ENCODE measurements at regions not wholly inside any gene's neighbourhood (a gene's known extent, or its start where the extent isn't known, plus 50 kb on each side); places are given as distances from the start of the nearest gene placed in this dataset.

GRCh38 chr2:122856696-122857095, 1101.2 kb downstream of the TSN start:
- peak; percentile 73 for DNase-seq

- DNase-seq: no peak
Measured at GRCh38 chr2:122858075-122858702, 1102.7 kb downstream of the TSN start.

GRCh38 chr2:122858813-122859212, 1103.4 kb downstream of the TSN start:
- DNase-seq: no peak

GRCh38 chr2:122859260-122859659, 1103.8 kb downstream of the TSN start:
- no peak for DNase-seq

- no peak for DNase-seq
Measured at GRCh38 chr2:122863532-122863931, 1108.1 kb downstream of the TSN start.

GRCh38 chr2:122864728-122865127, 1109.3 kb downstream of the TSN start:
- peak; percentile 65 for DNase-seq

GRCh38 chr2:122866095-122866494, 1110.6 kb downstream of the TSN start:
- DNase-seq: no peak

- no peak for DNase-seq
Measured at GRCh38 chr2:122867941-122868340, 1112.5 kb downstream of the TSN start.

GRCh38 chr2:122868646-122869275, 1113.3 kb downstream of the TSN start:
- DNase-seq: no peak

GRCh38 chr2:122873951-122874350, 1118.5 kb downstream of the TSN start:
- DNase-seq: no peak

GRCh38 chr2:122875091-122875865, 1119.8 kb downstream of the TSN start:
- DNase-seq: no peak

- DNase-seq: no peak
Measured at GRCh38 chr2:122883849-122884248, 1128.4 kb downstream of the TSN start.

- DNase-seq: no peak
Measured at GRCh38 chr2:122884889-122885288, 1129.4 kb downstream of the TSN start.

- DNase-seq: no peak
Measured at GRCh38 chr2:122885436-122885835, 1130.0 kb downstream of the TSN start.

- no peak for DNase-seq
Measured at GRCh38 chr2:122886479-122887145, 1131.2 kb downstream of the TSN start.

GRCh38 chr2:122899614-122900013, 1125.5 kb upstream of the CNTNAP5 start:
- DNase-seq: no peak

- DNase-seq: no peak
Measured at GRCh38 chr2:122905431-122905830, 1119.7 kb upstream of the CNTNAP5 start.

- DNase-seq: no peak
Measured at GRCh38 chr2:122908159-122908558, 1116.9 kb upstream of the CNTNAP5 start.

- DNase-seq: no peak
Measured at GRCh38 chr2:122927197-122927596, 1097.9 kb upstream of the CNTNAP5 start.

- DNase-seq: no peak
Measured at GRCh38 chr2:122927710-122928557, 1097.2 kb upstream of the CNTNAP5 start.

- DNase-seq: no peak
Measured at GRCh38 chr2:122929347-122929746, 1095.7 kb upstream of the CNTNAP5 start.

- no peak for DNase-seq
Measured at GRCh38 chr2:122935506-122935905, 1089.6 kb upstream of the CNTNAP5 start.

GRCh38 chr2:122939796-122940195, 1085.3 kb upstream of the CNTNAP5 start:
- no peak for DNase-seq

Measured in NCI-H146 (cell line).